Bronchial epithelial cell (primary cell): ENCODE measurements at regions not wholly inside any gene's neighbourhood (a gene's known extent, or its start where the extent isn't known, plus 50 kb on each side); places are given as distances from the start of the nearest gene placed in this dataset.

ENCODE experiments used
- DNase-seq: peaks from one replicate; pipeline ENCODE4 v3.0.0-alpha.2; 2010; ENCODE audit warnings: low read depth
- FAIRE-seq: peaks from 2 replicates; lab custom pipeline; 2011; peaks lifted over from hg19 to GRCh38; lab: Jason Lieb, UNC
- H3K27me3 ChIP-seq: 2 replicates; pipeline ENCODE4 v1.5.1; 2011; ENCODE audit warnings: low read length; ENCODE audit not compliant: control insufficient read depth, insufficient read depth
- H3K36me3 ChIP-seq: 2 replicates; pipeline ENCODE4 v1.5.1; 2011; ENCODE audit warnings: low read length; ENCODE audit not compliant: control insufficient read depth, insufficient read depth
- H3K4me3 ChIP-seq: 2 replicates; pipeline ENCODE4 v1.5.1; 2011; ENCODE audit warnings: mild to moderate bottlenecking, low read depth, low read length, control low read depth
- CTCF ChIP-seq: IDR thresholded peaks from 2 replicates; pipeline ENCODE4 v1.5.1; 2011; ENCODE audit warnings: mild to moderate bottlenecking, moderate library complexity, low read length, control low read depth, inconsistent platforms; ENCODE audit not compliant: insufficient read depth, severe bottlenecking

GRCh38 chr6:56807989-56808337 lies 146.9 kb upstream of the BEND6 start:
- peak; percentile 45 for DNase-seq
- TF ChIP-seq CTCF, result no peak
- no peak for FAIRE-seq
- Histone ChIP-seq H3K36me3 (no peaks in the 10 kb centered on the region), H3K4me3 (no peak overlapping the region), H3K27me3 (no peaks in the 10 kb centered on the region)

- no peak for FAIRE-seq
Observed at GRCh38 chr6:56807326-56807988, 147.4 kb upstream of the BEND6 start.

GRCh38 chr6:56806368-56806767 lies 148.5 kb upstream of the BEND6 start:
- no peak for TF ChIP-seq CTCF
- no peak overlapping the region for H3K4me3 ChIP-seq
- DNase-seq (no peak), FAIRE-seq (no peak)
- no peaks in the 10 kb centered on the region for H3K27me3 ChIP-seq
- H3K36me3 ChIP-seq, result no peaks in the 10 kb centered on the region

More at GRCh38 chr6:56807326-56807988, 147.4 kb upstream of the BEND6 start:
- no peak for DNase-seq
- no peak for TF ChIP-seq CTCF
- Histone ChIP-seq H3K36me3 (no peaks in the 10 kb centered on the region), H3K4me3 (no peak overlapping the region), H3K27me3 (no peaks in the 10 kb centered on the region)

- FAIRE-seq (no peak), DNase-seq (peak; percentile 84)
- Histone ChIP-seq H3K27me3 (no peaks in the 10 kb centered on the region), H3K36me3 (no peaks in the 10 kb centered on the region), H3K4me3 (no peak overlapping the region)
- TF ChIP-seq CTCF, result no peak
Observed at GRCh38 chr6:56804996-56805395, 149.9 kb upstream of the BEND6 start.

GRCh38 chr6:56803594-56803993 lies 151.3 kb upstream of the BEND6 start:
- FAIRE-seq (no peak), DNase-seq (no peak)
- Histone ChIP-seq H3K27me3 (no peaks in the 10 kb centered on the region), H3K36me3 (no peaks in the 10 kb centered on the region), H3K4me3 (no peak overlapping the region)
- TF ChIP-seq CTCF, result no peak

- no peaks in the 10 kb centered on the region for H3K36me3 ChIP-seq
- FAIRE-seq (no peak), DNase-seq (no peak)
- no peaks in the 10 kb centered on the region for H3K27me3 ChIP-seq
- no peak for TF ChIP-seq CTCF
- H3K4me3 ChIP-seq, result no peak overlapping the region
Observed at GRCh38 chr6:56802584-56802983, 152.3 kb upstream of the BEND6 start.
